ENCODE measurements at regions not wholly inside any gene's neighbourhood (a gene's known extent, or its start where the extent isn't known, plus 50 kb on each side); places are given as distances from the start of the nearest gene placed in this dataset.

DNA sequence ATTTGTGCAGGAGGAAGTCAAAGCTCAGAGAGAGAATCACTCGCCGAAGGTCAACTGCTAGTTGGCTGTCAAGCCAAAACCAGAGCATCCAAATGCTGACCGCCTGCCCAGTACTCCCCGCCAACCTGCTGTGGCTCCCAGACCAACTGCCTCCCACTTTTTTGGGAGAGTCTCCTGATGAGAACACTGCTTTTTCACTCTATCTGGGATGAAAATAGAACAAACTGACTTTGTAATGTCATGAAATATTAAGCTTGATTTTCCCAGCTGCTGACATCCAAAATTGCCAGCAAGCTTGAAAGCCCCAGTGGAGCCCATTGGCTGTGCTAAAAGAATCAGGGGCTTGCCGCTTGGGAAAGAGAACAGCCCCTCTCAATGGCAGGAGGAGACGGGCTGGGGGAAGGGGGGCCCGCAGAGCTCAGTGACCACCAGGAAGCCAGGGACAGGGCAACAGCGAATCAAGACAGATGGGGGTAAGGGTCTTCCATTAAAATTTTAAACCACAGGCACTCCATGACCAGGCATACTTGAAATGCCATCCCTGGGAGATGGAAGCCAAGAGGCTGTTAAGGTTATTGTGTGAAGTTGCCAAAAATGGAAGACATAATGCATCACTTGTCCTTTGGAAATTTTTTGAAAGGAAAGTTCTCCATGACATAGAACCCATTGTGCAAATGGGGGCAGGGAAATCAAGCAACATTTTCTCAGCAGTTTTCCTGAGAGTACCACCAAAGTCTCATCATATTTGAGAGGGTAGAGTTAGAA, 125.7 kb upstream of the CDH5 start:
- no peak for DNase-seq

- no peak for DNase-seq
Observed at GRCh38 chr16:66240088-66240487, 126.4 kb upstream of the CDH5 start.

- DNase-seq: no peak
Observed at GRCh38 chr16:66238696-66239095, 127.8 kb upstream of the CDH5 start.

DNA sequence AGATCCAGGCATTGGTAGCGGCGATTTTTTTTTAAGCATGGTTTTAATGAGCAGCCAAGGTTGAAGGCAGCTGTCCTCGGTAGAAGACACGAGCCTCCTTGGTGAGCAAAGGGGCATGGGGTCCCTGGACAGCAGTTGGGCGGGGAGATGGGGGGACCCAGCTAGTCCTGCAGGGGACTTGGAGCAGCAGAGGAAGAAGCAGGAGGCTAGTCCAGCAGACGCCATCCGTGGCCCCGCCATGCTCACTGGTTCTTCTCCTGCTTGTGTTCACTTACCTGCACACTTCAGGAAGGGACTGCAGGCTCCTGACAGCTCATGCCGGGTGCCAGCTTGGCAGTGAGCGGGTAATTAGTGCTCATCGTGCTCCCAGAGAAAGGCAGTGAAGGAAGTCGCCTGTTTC, 130.2 kb upstream of the CDH5 start:
- no peak for DNase-seq

DNA sequence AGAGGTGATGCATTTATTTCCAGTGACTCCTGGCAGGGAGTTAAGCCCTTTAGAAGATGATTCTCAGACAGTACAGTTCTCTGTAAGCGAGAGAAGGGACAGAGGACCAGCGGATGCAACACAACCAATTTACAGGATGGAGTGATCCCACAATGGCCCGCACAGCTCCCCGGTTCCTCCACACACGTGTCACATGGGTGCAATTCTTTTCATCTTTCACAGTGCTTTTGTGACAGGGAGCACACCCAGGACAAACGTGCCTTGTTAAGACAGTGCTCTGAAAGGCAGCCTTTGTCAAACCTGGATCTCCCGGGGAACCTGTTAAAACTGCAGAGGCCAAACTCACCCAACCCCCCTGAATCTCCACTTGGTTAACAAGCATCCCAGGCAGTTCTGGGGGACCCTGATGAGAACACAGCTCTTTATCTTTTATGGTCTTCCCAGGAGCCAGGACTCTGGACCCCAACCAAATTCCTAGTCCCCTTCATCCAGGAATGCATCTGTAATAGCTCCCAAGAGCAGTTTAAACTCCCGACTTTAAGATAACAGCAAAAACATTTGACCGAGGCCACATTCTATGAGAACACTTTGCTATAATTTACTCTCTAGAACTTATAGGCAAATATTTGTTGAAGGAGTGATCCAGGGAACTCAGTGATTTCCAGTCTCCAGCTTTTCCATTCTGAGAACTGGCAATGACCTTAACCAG, 134.9 kb upstream of the CDH5 start:
- DNase-seq: no peak

- no peak for DNase-seq
Observed at GRCh38 chr16:66229651-66230050, 136.8 kb upstream of the CDH5 start.

- DNase-seq: no peak
Observed at GRCh38 chr16:66228792-66229191, 137.7 kb upstream of the CDH5 start.

DNA sequence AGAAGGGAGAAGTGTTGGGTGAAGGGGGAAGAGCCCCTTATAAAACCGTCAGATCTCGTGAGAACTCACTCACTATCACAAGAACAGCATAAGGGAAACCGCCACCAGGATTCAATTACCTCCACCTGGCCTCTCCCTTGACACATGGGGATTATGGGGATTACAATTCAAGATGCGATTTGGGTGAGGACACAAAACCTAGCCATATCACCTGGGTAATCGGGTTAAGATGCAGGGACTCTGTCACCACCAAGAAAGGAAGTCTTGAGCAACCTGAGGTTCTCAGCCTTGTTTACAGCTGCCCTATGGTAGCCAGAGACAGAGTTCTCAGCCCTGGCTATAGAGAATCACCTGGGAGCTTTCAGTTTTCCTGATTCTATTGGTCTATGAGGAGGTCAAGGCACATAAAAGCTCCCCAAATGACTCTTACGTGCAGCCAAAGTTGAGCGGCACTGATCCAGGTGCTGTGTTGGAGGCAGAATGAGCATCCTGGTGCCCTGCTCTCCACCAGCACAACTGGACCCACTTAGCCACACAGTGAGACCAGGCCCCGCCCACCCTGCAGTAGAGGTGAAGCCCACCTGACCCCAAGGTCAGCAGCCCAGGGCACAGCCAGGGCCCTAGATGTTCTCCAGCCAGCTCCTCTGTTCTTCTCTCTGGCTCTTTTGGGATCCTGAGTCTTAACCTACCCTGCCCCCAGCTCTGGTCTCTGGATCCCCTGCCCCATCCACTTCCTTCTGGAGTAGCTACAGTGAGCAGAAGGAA, 138.5 kb upstream of the CDH5 start:
- DNase-seq: no peak

DNA sequence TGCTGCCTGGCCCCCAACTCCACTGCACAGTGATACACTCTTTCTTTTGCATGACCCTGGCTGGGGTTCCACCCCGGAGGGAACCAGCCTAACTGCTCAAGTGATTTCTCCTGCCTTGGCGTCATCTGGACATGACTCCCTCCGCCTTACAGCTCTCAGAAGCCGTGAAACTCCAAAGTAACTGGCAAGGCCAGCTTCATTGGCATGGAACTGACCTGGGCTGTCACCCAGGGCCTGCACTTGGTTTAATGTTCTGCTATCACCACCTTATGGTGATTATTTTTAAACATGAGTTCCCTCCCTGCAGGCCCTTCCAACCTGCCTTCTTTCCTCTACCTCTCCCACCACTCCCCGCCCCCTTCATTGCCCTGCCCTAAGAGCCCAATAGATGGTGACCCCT, 139.7 kb upstream of the CDH5 start:
- DNase-seq: no peak

DNA sequence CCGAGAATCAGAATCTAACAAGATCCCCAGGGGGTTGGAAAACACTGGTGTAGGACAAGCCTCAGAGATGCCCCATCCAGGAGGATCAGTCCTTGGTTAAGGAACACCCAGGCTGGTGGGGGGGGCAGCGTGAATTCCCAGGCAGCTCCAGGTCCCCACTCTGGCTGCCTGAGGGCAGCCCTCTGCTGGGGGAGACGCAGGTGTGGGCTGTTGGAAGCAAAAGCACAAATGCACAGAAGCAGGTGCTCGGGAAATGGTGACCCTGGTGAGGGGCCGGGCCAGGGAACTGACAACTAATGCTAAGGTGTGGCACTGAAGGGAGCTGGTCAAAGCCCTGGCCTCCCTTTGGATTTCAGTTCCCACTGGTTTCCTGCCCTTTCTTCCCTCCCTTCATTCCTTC, 140.8 kb upstream of the CDH5 start:
- no peak for DNase-seq

GRCh38 chr16:66224626-66225025, 141.9 kb upstream of the CDH5 start:
- DNase-seq: no peak

DNA sequence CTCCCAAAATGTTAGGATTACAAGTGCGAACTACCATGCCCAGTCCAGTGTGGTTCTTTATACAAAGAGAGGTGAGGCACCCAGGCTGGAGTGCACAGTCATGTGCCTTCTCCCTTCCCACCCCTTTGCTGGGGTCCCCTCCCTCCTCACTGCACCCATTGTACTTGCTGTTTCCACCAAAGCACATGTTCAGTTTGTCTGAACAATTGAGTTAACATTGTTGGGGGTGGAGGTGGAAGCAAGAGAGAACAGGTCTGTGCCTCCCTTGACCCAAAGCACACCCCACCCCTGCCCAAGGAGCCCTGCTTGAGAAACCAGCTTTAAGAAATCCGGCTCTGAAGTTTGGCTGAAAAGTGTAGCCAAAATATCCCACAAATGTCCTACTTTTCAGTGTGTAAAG, 142.3 kb upstream of the CDH5 start:
- no peak for DNase-seq

DNA sequence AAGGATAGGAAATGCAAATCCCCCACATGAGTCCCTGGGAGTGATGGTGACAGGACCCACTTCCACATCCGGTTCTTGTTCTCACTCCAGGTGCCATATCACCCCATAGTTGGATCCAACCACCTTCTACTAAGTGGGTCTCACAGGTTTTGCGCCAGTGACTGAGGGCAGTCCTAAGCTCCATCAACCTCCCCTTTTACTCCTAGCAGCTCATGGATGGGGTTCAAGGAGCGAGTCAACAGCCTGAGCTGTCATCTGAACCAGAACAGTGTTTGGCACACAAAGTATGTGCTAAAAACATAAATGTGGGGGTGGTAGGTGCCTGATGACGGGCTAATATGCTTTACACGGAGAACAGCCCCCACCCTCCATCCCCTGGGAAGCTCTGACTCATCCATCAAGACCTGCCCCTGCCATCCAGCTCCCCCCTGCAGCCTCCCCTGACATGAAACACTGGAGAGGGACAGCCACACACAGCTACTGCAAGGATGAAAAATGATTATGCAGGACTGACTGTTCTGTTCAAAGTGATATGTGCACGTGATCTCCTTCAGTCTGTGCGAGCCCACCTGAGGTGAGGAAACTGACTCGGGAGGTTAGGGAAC, 143.2 kb upstream of the CDH5 start:
- DNase-seq: no peak

- no peak for DNase-seq
Observed at GRCh38 chr16:66222756-66223155, 143.7 kb upstream of the CDH5 start.

- DNase-seq: no peak
Observed at GRCh38 chr16:66220702-66221101, 145.8 kb upstream of the CDH5 start.

DNA sequence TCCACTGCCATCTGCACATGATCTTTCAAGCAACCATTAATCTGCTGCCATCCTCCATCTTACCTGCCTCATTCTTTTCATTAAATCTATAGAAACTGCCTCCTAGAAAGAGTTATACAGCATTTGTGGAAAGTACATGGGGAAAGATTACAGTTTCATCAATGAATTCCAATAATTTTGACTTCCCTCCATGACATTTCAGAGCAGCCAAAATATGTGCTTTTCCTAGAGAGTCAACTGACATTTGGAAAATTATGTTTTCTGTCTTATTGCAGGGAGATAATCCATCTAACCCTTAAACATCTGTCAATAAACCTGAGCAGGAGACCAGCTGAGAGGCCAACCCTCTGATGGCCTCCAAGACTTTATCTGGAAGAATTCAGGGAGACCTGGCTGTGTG, 147.0 kb upstream of the CDH5 start:
- no peak for DNase-seq

- no peak for DNase-seq
Observed at GRCh38 chr16:66212428-66212827, 154.1 kb upstream of the CDH5 start.

- no peak for DNase-seq
Observed at GRCh38 chr16:66211651-66212050, 154.8 kb upstream of the CDH5 start.

- DNase-seq: no peak
Observed at GRCh38 chr16:66207883-66208265, 158.6 kb upstream of the CDH5 start.

DNA sequence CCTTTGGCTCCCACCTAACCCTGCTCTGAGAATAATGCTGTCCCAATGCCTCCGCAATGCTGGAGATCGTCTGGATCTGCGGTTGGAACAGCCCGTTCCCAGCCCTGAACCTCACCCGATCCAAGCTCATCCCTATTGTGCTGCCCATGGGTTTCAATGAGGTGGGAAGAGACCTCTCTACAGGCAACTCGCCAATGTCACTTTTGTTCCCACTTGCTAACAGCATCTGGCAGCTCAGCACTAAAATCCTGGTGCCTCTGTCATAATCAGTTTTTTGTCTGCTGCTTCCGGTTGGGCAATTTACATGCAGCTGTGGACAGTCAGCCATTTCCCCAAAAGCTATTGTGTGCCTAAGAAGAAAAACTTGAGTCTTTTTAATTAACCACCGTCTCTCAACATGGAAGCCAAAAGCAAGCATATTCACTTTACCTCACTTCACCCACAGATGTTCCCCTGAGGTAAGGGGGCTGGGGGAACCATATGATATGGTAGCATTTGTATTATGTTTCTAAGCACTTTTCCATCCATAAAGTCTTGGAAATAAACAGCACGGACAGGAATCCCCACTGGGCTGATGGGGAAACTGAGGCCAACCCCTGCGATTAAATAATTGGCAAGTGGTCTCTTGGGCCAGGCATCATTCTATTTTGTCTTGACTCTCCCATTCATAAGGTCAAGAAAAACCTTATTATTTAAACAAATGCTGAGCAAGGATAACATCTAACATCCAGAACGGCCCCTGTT, 159.2 kb upstream of the CDH5 start:
- DNase-seq: peak in 1 of 2 experiments; percentile 9

GRCh38 chr16:66206363-66206762, 160.1 kb upstream of the CDH5 start:
- DNase-seq: no peak

- DNase-seq: peak; percentile 9 to 13
Observed at GRCh38 chr16:66205287-66206231, 160.9 kb upstream of the CDH5 start.

Data from NCI-H526 (cell line).